ENCODE measurements at regions not wholly inside any gene's neighbourhood (a gene's known extent, or its start where the extent isn't known, plus 50 kb on each side); places are given as distances from the start of the nearest gene placed in this dataset.

- peak; percentile 33 to 55 for DNase-seq (ENCODE audit: low read depth in 2 of 2)
- TF ChIP-seq CTCF (IDR thresholded peaks at IDR 0.05; ENCODE audit: low read depth, low read length): no peak
Observed at GRCh38 chrX:149152941-149153340, 352.2 kb downstream of the IDS start.

DNA sequence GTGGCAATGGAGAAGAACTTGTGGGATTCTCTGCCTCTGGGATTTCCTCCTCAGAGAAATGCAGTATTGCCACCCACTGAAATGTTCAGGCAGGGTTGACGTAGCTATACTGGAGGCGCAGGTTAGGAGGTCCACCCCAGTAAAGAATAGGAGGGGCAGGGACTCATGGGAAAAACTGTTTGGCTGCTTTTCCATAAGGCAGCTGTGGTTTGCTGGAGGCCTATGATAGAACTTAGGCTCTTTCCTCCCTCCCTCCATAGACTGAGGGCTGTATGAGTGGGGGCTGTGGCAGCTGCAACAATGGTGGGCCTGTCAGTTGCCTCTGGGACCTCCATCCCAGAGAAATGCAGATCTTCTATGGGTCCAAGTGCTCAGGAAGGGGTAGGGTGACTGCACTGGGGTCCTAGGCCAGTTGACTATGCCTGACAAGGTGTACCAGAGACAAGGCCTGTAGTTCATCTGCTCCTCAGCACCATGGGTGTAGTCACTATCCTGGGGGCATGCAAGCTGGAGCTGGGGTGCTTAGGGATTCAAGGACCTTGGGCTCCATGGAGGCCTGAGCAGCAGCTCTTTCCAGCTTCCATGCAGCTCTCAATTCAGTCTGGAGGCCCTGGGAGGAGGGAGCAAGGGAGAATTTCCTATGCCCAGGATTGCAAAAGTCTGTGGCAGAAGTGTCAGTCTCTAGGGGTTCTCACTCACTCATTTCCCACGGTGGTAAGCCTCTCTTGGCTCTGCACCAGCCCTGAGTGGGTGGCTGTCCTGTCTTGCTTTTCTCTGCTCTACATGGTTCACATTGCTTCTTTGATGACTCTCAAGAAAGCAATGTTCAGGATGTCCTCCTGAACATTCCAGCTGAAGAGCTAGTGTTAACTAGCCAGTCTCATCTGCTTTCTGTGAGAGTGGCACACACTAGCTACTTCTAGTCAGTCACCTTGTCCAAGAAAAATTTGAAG, 353.0 kb downstream of the IDS start:
- DNase-seq (ENCODE audit: low read depth in 2 of 2): peak; percentile 83 to 91
- TF ChIP-seq CTCF (IDR thresholded peaks at IDR 0.05; ENCODE audit: low read depth, low read length): no peak
- H3K4me3 ChIP-seq (replicated peaks in 1 of 2; ENCODE audit: low read depth in 2 of 2, low read length in 2 of 2): no peak overlapping the region

More at GRCh38 chrX:149152941-149153340, 352.2 kb downstream of the IDS start:
- no peak overlapping the region for H3K4me3 ChIP-seq (replicated peaks in 1 of 2; ENCODE audit: low read depth in 2 of 2, low read length in 2 of 2)

DNA sequence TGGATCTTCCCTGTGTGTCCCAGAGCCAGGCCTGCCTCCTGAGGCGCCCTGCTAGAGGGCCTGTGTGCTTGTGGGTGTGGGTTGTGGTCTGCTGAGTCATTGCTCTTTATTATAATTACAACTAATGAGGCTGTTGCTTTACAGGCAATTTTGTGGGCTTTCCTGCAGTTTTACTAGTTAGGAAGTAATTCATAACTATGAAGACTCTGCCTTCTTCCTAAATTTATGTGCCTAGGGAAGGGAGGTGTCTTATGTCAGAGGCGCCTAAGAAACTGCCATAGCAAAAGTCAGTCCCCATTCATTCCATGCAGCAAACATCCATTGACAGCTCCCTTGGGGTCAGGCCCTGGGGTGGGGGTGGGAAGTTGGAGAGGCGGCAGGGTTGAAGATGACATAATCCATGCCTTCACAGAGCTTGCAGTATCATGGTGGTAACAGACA, 359.2 kb downstream of the IDS start:
- DNase-seq (ENCODE audit: low read depth in 2 of 2): no peak
- TF ChIP-seq CTCF (IDR thresholded peaks at IDR 0.05; ENCODE audit: low read depth, low read length): no peak
- H3K4me3 ChIP-seq (replicated peaks in 1 of 2; ENCODE audit: low read depth in 2 of 2, low read length in 2 of 2): no peak overlapping the region

GRCh38 chrX:149131774-149132173, 373.3 kb downstream of the IDS start:
- TF ChIP-seq CTCF (IDR thresholded peaks at IDR 0.05; ENCODE audit: low read depth, low read length): no peak
- H3K4me3 ChIP-seq (replicated peaks in 1 of 2; ENCODE audit: low read depth in 2 of 2, low read length in 2 of 2): no peak overlapping the region
- DNase-seq (ENCODE audit: low read depth in 2 of 2): peak in 1 of 2 donors; percentile 56

- TF ChIP-seq CTCF (IDR thresholded peaks at IDR 0.05; ENCODE audit: low read depth, low read length): no peak
- DNase-seq (ENCODE audit: low read depth in 2 of 2): peak; percentile 4 to 19
- no peak overlapping the region for H3K4me3 ChIP-seq (replicated peaks in 1 of 2; ENCODE audit: low read depth in 2 of 2, low read length in 2 of 2)
Observed at GRCh38 chrX:149129767-149130166, 375.3 kb downstream of the IDS start.

- no peak overlapping the region for H3K4me3 ChIP-seq (replicated peaks in 1 of 2; ENCODE audit: low read depth in 2 of 2, low read length in 2 of 2)
- no peak for DNase-seq (ENCODE audit: low read depth in 2 of 2)
- TF ChIP-seq CTCF (IDR thresholded peaks at IDR 0.05; ENCODE audit: low read depth, low read length): no peak
Observed at GRCh38 chrX:149124526-149125108, 380.5 kb downstream of the IDS start.
